ENCODE measurements at regions not wholly inside any gene's neighbourhood (a gene's known extent, or its start where the extent isn't known, plus 50 kb on each side); places are given as distances from the start of the nearest gene placed in this dataset.

- no peak for DNase-seq
These were observed 678.3 kb downstream of the CBLN2 start for GRCh38 chr18:71865888-71866287.

- no peak for DNase-seq
These were observed 693.5 kb downstream of the CBLN2 start for GRCh38 chr18:71850602-71851001.

- no peak for DNase-seq
These were observed 694.7 kb downstream of the CBLN2 start for GRCh38 chr18:71849407-71849806.

DNA sequence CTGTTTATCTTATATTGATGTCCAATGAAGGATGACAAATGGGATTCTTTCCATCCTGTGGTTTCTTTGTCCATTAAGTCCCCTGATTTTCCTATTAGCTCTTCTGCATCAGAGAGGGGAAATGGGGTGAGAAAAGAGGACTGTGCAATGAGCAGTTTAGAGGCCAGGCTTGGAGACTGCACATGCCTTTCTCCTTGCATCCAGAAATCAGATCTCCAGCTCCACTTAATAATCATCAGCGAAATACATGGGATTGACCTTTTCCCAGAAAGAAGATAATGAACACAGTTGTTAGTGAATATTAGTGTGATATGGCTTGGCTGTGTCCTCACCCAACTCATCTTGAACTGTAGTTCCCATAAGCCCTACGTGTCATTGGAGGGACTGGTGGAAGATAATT lies 697.4 kb downstream of the CBLN2 start:
- no peak for DNase-seq

GRCh38 chr18:71844814-71845213 lies 699.3 kb downstream of the CBLN2 start:
- DNase-seq = no peak

DNA sequence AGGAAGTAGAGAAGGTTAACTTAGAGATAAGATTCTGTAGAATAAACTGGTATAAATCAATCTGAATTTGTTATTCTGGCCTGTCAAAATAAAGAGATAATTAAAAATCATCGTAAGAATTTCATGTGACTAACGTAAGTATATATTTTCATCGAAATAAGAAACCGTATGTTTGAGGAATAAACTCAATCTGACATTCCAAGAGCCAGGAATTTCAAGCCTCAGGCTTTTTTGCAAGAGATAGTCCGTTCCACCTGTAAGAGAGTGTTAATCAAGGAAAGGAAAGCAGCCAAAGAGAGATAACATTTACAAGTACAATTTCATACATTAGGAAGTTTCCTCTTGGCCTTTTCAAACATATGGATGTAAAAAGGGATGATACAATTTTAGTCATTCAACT lies 701.5 kb downstream of the CBLN2 start:
- DNase-seq = no peak

- no peak for DNase-seq
These were observed 706.6 kb downstream of the CBLN2 start for GRCh38 chr18:71837547-71837946.

- DNase-seq = no peak
These were observed 711.1 kb downstream of the CBLN2 start for GRCh38 chr18:71832946-71833617.

DNA sequence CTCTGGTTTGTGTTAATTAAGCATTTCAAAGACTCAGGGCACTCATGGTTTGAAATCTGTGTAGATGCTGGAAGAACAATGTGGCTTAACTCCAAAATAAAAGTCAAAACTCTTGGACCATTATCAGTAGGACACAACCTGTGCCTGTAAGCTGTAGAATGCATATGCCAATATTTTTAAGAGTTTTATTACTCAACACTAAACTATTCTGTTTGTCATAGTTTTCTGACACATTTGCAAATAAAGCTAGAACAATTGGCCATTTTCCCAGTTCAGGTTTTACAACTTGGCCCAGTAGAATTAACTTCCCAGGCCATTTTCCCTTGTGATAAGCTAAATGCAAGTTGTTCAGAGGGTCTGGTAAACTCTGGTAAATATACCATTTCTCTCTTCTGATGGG lies 713.1 kb downstream of the CBLN2 start:
- no peak for DNase-seq

DNA sequence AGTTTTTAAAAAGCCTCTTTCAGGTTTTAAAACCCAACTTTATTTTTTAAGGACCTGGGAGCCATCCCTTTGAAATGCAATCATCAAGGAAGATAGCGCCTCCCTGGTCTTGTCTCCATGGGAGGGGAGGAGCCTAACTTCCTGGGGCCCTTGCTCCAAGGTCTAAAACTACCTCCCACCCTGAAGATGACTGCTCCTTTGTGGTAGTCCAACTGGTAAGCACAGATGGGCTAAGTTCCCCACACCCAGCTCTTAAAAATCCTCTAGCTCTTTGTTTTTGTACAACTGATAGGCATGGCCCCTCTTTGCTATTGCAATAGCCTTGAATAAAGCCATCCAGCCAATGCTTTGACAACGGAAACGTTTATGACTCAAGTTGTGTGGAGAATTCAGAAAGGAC lies 716.8 kb downstream of the CBLN2 start:
- no peak for DNase-seq

DNA sequence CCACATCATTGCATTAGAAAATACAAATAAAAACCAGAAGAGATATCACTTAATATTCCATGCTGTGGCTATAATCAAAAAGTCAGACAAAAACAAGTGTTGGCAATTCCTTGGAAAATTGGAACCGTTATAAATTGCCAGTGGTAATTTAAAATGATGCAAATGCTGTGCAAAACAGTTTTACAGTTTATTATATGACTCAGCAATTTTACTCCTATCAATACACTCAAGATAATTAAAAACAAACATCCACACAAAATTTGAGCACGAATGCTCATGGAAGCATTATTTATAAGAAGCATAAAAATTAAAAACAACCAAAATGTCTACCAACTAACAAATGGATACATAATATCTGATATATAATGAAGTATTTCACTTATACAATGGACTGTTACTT lies 728.8 kb downstream of the CBLN2 start:
- no peak for DNase-seq

DNA sequence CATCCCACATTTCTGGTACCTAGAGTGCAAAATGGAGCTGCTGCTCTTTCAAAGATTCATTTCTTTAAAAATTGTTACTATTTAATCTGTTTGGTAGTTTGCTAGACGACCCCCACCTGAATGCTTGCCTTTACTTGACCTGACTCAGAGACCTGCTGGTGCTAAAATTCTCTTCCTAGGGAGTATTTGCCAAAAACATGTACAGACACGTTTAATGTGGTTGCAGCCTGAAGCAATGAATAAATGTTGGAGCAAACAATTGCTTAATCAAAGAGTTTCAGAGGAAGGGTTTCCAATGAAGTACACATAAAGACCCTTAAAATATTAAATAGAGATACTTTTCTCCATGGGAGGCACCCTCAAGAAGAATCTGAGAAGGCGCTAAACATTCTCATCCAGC lies 734.4 kb downstream of the CBLN2 start:
- no peak for DNase-seq

DNA sequence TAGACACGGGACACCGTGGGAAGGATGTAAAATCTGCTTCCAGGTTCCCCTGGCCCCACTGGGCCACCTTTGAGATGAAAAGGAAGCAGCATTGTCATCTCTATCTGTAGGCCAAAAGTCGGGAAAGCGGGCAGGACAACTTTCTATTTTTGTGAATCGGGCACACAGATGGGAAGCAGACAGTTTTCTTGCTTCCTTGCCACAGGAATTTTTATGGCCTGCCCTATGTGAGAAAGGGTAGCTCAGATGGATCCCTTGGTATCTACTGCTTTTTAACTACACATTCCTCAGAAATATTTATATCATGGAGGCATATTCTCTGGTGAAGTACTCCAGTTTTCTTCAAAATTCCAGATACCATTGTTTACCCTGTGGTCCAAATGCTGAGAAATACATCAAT lies 735.5 kb downstream of the CBLN2 start:
- DNase-seq = no peak

DNA sequence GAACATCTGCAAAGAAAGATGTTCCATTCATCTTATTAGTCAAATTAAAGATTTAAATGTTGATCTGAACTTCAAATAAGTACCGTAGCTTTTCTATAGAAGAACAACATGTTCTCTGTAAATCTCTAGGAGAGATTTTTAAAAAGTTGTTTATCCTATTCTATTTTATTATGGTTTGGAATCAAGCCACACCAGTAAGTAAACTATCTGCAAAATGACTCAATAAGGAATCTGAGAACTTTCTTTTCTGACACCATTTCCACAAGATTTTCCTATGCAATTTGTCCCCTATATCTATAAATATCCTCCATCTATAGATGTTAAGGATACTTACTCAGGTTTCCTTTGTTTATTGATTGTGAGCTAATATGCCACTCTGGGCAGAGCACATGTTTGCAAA lies 736.6 kb downstream of the CBLN2 start:
- DNase-seq = no peak

DNA sequence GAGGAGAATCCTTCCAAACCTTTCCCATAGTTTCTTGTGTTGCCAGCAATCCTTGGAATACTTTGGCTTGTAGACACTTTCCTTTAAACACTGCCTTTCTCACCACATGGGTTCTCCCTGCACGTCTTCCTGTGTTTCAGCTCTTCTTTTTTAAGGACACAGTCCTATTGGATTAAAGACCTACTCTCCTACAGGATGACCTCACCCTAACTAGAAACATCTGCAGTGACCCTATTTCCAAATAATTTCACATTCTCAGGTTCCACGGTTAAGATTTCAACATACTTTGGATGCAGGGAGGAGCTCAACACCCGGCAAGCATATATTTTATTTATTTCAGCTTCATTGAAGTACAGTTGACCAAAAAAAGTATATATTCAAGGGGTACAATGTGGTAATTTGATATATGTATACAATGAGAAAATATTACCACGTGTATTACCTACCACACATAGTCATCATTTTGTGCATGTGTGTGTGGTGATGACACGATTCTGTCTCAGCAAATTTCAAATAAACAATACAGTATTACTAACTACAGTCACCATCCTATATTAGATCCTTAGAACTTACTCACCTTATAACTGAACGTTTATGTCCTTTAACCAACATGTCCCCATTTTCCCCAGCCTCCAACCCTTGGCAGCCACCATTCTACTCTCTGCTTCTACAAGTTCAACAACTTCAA lies 745.0 kb downstream of the CBLN2 start:
- DNase-seq = no peak

DNA sequence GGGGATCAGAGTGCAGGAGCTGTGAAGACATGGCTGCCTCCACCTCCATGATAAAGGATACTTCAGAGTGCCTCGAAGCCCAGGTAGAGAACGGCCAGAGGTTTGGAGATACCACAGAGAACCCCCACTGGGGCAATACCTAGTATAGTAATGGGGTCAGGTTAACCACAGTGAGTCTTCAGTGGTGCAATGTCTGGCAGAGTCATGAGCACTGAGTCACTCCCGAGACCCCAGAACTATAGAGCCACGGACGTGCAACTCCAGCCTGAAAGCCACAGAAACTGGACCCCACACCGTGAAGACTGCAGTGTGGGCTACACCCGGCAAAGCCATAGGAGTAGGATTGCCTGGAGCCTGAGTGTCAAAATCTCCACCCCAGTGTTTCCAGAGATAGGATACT lies 746.6 kb downstream of the CBLN2 start:
- DNase-seq = no peak

GRCh38 chr18:71784777-71785176 lies 759.4 kb downstream of the CBLN2 start:
- no peak for DNase-seq

GRCh38 chr18:71760541-71760940 lies 783.6 kb downstream of the CBLN2 start:
- no peak for DNase-seq

GRCh38 chr18:71754246-71754645 lies 789.9 kb downstream of the CBLN2 start:
- no peak for DNase-seq

- DNase-seq = no peak
These were observed 800.5 kb downstream of the CBLN2 start for GRCh38 chr18:71743634-71744033.

DNA sequence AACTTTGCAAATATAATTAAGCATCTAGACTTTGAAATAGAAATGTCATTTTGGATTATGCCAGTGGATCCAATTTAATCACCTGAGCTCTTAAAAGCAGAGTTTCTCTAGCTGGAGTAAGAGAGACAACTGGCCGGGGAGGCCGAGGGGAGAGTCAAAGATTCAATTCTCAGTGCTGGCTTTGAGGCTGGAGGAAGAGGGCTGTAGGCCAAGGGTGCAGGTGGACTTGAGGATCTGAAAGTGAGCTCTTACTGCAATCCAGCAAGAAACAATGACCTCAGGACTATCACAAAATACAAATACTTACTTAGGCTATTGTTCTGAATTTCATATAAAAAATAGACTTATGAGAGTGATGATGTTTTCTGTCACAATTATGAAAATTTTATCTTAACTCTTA lies 814.5 kb downstream of the CBLN2 start:
- DNase-seq = no peak

- DNase-seq = no peak
These were observed 816.2 kb downstream of the CBLN2 start for GRCh38 chr18:71727909-71728308.

- DNase-seq = no peak
These were observed 818.9 kb downstream of the CBLN2 start for GRCh38 chr18:71725256-71725655.

GRCh38 chr18:71707985-71708500 lies 836.1 kb downstream of the CBLN2 start:
- DNase-seq = no peak

DNA sequence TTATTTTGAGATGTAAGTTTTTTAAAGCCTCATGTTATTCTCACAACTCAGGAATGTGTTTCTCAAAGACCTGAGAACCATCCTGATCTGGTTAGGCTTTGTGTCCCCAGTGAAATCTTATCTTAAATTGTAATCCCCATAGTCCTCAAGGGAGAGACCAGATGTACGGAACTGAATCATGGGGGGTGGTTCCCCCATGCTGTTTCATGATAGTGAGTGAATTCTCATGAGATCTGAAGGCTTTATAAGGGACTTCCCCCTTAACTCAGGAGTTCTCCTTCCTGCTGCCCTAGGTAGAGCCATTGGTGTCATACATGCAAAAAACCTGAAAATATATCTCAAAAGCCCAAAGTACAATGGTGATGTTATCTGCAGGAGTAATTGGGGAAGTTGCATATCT lies 836.7 kb downstream of the CBLN2 start:
- no peak for DNase-seq

Data from CD4-positive, alpha-beta T cell treated with Interleukin-17A for 1 hour (primary cell).